BJ (cell line): ENCODE measurements at regions not wholly inside any gene's neighbourhood (a gene's known extent, or its start where the extent isn't known, plus 50 kb on each side); places are given as distances from the start of the nearest gene placed in this dataset.

ENCODE experiments used
- CTCF ChIA-PET: fragments of 350-600 bp; formaldehyde crosslinking; extraction: SDS; loops from one replicate; lab custom pipeline; 2021; ENCODE audit warnings: antibody characterized with exemption, inconsistent platforms; lab: Yijun Ruan, JAX
- POLR2A ChIA-PET: fragments of 300-600 bp; sonication (Branson Sonifier 250); formaldehyde crosslinking; extraction: SDS; loops from one replicate; lab custom pipeline; 2021; ENCODE audit warnings: antibody characterized with exemption; lab: Charles Lee
- DNase-seq: peaks from one replicate; pipeline ENCODE4 v3.0.0-alpha.2; 2011; ENCODE audit warnings: low read depth
- H3K27me3 ChIP-seq: 2 replicates; pipeline ENCODE4 v1.6.0; 2011; ENCODE audit warnings: low read length; ENCODE audit not compliant: control insufficient read depth, insufficient read depth
- H3K36me3 ChIP-seq: 2 replicates; pipeline ENCODE4 v1.5.1; 2011; ENCODE audit warnings: low read length; ENCODE audit not compliant: control insufficient read depth, insufficient read depth
- H3K4me3 ChIP-seq: 2 replicates; pipeline ENCODE4 v1.5.1; 2011; ENCODE audit warnings: low read depth, mild to moderate bottlenecking, control low read depth, low read length
- TF ChIP-seq, protein P1 (sequence below): IDR thresholded peaks from 2 replicates; pipeline ENCODE4 v1.5.1; 2011; ENCODE audit warnings: low read depth, mild to moderate bottlenecking, control low read depth, inconsistent platforms, low read length, moderate library complexity; ENCODE audit not compliant: insufficient read depth

DNA sequence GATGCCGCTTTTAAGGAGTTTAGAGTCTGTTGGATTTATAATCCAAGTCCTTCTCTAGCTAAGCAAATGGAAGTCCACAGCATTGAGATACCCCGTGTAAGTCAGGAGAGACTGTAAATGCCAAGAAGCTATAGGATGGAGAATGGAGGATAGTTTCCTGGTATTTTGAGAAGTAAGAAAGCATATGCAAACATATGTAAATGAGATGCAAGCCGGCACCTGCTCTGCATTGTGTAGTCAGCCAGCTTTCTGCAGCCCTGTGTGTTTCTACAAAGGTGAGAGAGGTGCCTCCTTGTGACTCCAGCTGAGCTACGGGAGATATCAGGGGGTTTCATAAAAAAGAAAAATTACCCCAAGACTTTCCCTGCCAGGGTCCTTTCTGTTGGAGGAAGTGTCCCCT is 176.3 kb downstream of the RPS24 start:
- no peak for DNase-seq
- Histone ChIP-seq H3K27me3 (no peaks in the 10 kb centered on the region), H3K36me3 (no peaks in the 10 kb centered on the region), H3K4me3 (no peak overlapping the region)
- ChIA-PET POLR2A (no interaction called here), CTCF (interaction anchor here (0.5 to 3.6 kb wide), 6 partner anchors 10 to 986 kb away, joined by 3 to 16 read pairs (median 4); no protein-coding TSS in a partner anchor)
- TF ChIP-seq, protein P1, sequence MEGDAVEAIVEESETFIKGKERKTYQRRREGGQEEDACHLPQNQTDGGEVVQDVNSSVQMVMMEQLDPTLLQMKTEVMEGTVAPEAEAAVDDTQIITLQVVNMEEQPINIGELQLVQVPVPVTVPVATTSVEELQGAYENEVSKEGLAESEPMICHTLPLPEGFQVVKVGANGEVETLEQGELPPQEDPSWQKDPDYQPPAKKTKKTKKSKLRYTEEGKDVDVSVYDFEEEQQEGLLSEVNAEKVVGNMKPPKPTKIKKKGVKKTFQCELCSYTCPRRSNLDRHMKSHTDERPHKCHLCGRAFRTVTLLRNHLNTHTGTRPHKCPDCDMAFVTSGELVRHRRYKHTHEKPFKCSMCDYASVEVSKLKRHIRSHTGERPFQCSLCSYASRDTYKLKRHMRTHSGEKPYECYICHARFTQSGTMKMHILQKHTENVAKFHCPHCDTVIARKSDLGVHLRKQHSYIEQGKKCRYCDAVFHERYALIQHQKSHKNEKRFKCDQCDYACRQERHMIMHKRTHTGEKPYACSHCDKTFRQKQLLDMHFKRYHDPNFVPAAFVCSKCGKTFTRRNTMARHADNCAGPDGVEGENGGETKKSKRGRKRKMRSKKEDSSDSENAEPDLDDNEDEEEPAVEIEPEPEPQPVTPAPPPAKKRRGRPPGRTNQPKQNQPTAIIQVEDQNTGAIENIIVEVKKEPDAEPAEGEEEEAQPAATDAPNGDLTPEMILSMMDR, result no peak

DNA sequence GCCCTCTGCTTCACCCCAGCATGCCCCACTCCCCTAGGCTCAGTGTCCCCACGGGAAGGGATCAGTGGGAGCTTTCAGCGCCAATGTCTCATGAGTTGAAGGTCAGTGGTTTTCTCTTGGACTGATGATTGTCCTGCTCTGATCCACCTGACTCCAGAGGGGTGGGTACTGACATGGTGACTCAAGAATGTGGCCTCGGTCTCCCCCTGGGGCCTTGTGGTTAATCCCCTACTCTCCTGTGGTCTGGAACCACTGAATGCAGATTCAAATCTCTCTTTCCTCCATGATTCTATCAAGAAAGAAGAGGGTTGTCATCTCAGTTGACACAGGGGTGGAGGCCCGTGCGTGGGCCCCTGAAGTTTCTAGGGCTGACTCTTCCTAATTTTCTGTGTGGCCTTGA is 176.9 kb downstream of the RPS24 start:
- Histone ChIP-seq H3K36me3 (no peaks in the 10 kb centered on the region), H3K27me3 (no peaks in the 10 kb centered on the region), H3K4me3 (no peak overlapping the region)
- ChIA-PET POLR2A (no interaction called here), CTCF (interaction anchor here (0.5 to 3.6 kb wide), 9 partner anchors 11 to 985 kb away, joined by 3 to 16 read pairs (median 4); no protein-coding TSS in a partner anchor)
- DNase-seq, result no peak
- TF ChIP-seq, protein P1, result no peak

GRCh38 chr10:78210976-78211375 is 177.3 kb downstream of the RPS24 start:
- POLR2A ChIA-PET, result no interaction called here
- CTCF ChIA-PET, result interaction anchor here (0.6 to 3.6 kb wide), 8 partner anchors 9 to 985 kb away, joined by 3 to 16 read pairs (median 4); no protein-coding TSS in a partner anchor
- H3K27me3 ChIP-seq, result no peaks in the 10 kb centered on the region

GRCh38 chr10:78211561-78212051 is 177.9 kb downstream of the RPS24 start:
- TF ChIP-seq, protein P1, result peak; percentile 70
- H3K4me3 ChIP-seq, result no peak overlapping the region
- ChIA-PET POLR2A (no interaction called here), CTCF (interaction anchor here (0.7 to 3.6 kb wide), 7 partner anchors 9 to 984 kb away, joined by 3 to 16 read pairs (median 4); no protein-coding TSS in a partner anchor)
- H3K36me3 ChIP-seq, result no peaks in the 10 kb centered on the region
- H3K27me3 ChIP-seq, result no peaks in the 10 kb centered on the region
- DNase-seq, result no peak

More at GRCh38 chr10:78210976-78211375, 177.3 kb downstream of the RPS24 start:
- H3K4me3 ChIP-seq, result no peak overlapping the region
- H3K36me3 ChIP-seq, result no peaks in the 10 kb centered on the region
- TF ChIP-seq, protein P1, result no peak
- DNase-seq, result no peak

- TF ChIP-seq, protein P1, result no peak
- CTCF ChIA-PET, result interaction anchor here (0.8 to 1.2 kb wide), 5 partner anchors 12 to 984 kb away, joined by 3 to 5 read pairs (median 4); no protein-coding TSS in a partner anchor
- DNase-seq, result no peak
- POLR2A ChIA-PET, result no interaction called here
- no peaks in the 10 kb centered on the region for H3K27me3 ChIP-seq
- H3K4me3 ChIP-seq, result no peak overlapping the region
- H3K36me3 ChIP-seq, result no peaks in the 10 kb centered on the region
These were observed 178.6 kb downstream of the RPS24 start for GRCh38 chr10:78212060-78212785.
